Fibroblast of lung (primary cell): ENCODE measurements at regions not wholly inside any gene's neighbourhood (a gene's known extent, or its start where the extent isn't known, plus 50 kb on each side); places are given as distances from the start of the nearest gene placed in this dataset.

ENCODE experiments used
- DNase-seq, 2 donors: peaks; one replicate each; pipeline versions ENCODE4 v3.0.0 to v3.0.0-alpha.2; 2010; ENCODE audit warnings: low read depth in 2 of 2
- H2AFZ ChIP-seq: 2 replicates; pipeline ENCODE4 v1.5.1; 2012; ENCODE audit warnings: low read length, control low read depth, inconsistent platforms
- H3K27ac ChIP-seq: 2 replicates; pipeline ENCODE4 v1.5.1; 2011; ENCODE audit warnings: low read length, control low read depth; ENCODE audit not compliant: insufficient read depth
- H3K27me3 ChIP-seq: 2 replicates; pipeline ENCODE4 v1.5.1; 2011; ENCODE audit warnings: mild to moderate bottlenecking, low read length; ENCODE audit not compliant: control insufficient read depth, insufficient read depth
- H3K36me3 ChIP-seq: 2 replicates; pipeline ENCODE4 v1.5.1; 2011; ENCODE audit warnings: low read length; ENCODE audit not compliant: control insufficient read depth, insufficient read depth
- H3K4me1 ChIP-seq: 2 replicates; pipeline ENCODE4 v1.5.1; 2011; ENCODE audit warnings: low read length; ENCODE audit not compliant: control insufficient read depth, insufficient read depth; ENCODE audit errors: extremely low read depth
- H3K4me2 ChIP-seq: 2 replicates; pipeline ENCODE4 v1.5.1; 2011; ENCODE audit warnings: low read length, control low read depth; ENCODE audit not compliant: insufficient read depth; ENCODE audit errors: extremely low read depth
- H3K4me3 ChIP-seq, 4 experiments: fragments of 200-600 bp in 1 of 4; sonication (generic) in 1 of 4; replicated peaks in 1 of 4; 2 replicates each; pipeline ENCODE4 v1.5.1; 2011 to 2016; ENCODE audit warnings: low read length in 4 of 4, low read depth in 3 of 4, mild to moderate bottlenecking in 3 of 4, control low read depth in 2 of 4, inconsistent platforms in 1 of 4, mixed read lengths in 1 of 4; ENCODE audit not compliant: insufficient read depth in 1 of 4; ENCODE audit errors: control extremely low read depth in 1 of 4
- H3K79me2 ChIP-seq: 2 replicates; pipeline ENCODE4 v1.5.1; 2012; ENCODE audit warnings: mild to moderate bottlenecking, low read length, inconsistent platforms; ENCODE audit not compliant: control insufficient read depth, insufficient read depth
- H3K9ac ChIP-seq: 2 replicates; pipeline ENCODE4 v1.5.1; 2011; ENCODE audit warnings: mild to moderate bottlenecking, low read length, control low read depth; ENCODE audit not compliant: insufficient read depth
- H3K9me3 ChIP-seq: 2 replicates; pipeline ENCODE4 v1.5.1; 2012; ENCODE audit warnings: low read depth, low read length; ENCODE audit not compliant: control insufficient read depth, insufficient read depth
- H4K20me1 ChIP-seq: 2 replicates; pipeline ENCODE4 v1.5.1; 2011; ENCODE audit warnings: low read length; ENCODE audit not compliant: control insufficient read depth, insufficient read depth; ENCODE audit errors: extremely low read depth
- EZH2 ChIP-seq: IDR thresholded peaks from 2 replicates; pipeline ENCODE4 v1.5.1; 2012; ENCODE audit warnings: low read length, control low read depth, mild to moderate bottlenecking; ENCODE audit errors: missing control alignments
- TF ChIP-seq, protein P1 (sequence below), 2 donors: IDR thresholded peaks in 1 of 2; conservative IDR thresholded peaks in 1 of 2; 1 replicate in 1 of 2; 2 replicates in 1 of 2; pipeline ENCODE4 v1.5.1; 2011 to 2012; ENCODE audit warnings: low read length in 2 of 2, control low read depth in 1 of 2, inconsistent platforms in 1 of 2, low read depth in 1 of 2, mild to moderate bottlenecking in 1 of 2

DNA sequence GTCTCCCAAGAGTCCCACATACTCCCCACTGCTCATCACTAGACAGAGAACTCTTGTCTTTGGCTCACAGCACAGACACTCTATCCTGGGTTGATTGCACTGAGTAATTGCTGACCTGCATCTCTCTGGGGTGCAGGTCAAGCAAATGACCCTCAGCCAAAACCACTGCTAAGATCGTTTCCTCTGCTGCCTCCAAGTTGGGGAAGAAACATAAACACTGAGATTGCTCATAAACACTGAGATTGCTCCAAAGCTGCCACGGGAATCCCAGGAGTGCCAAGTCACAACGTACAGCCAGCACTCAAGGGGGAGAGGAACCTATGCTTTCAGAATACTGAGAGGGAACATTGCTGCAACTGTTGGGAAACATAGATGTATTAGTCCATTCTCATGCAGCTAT lies 1402.1 kb upstream of the ACO1 start:
- no peak overlapping the region for H2AFZ ChIP-seq
- H3K27ac ChIP-seq, result no peak overlapping the region
- no peak overlapping the region for H3K9ac ChIP-seq
- no peaks in the 10 kb centered on the region for H3K9me3 ChIP-seq
- no peak for DNase-seq
- no peak overlapping the region for H3K4me3 ChIP-seq
- H3K4me1 ChIP-seq, result no peaks in the 10 kb centered on the region
- no peak overlapping the region for H3K4me2 ChIP-seq
- H3K36me3 ChIP-seq, result no peaks in the 10 kb centered on the region
- H3K27me3 ChIP-seq, result no peaks in the 10 kb centered on the region
- H3K79me2 ChIP-seq, result no peaks in the 10 kb centered on the region
- H4K20me1 ChIP-seq, result no peaks in the 10 kb centered on the region
- no peak for TF ChIP-seq EZH2
- TF ChIP-seq, protein P1, sequence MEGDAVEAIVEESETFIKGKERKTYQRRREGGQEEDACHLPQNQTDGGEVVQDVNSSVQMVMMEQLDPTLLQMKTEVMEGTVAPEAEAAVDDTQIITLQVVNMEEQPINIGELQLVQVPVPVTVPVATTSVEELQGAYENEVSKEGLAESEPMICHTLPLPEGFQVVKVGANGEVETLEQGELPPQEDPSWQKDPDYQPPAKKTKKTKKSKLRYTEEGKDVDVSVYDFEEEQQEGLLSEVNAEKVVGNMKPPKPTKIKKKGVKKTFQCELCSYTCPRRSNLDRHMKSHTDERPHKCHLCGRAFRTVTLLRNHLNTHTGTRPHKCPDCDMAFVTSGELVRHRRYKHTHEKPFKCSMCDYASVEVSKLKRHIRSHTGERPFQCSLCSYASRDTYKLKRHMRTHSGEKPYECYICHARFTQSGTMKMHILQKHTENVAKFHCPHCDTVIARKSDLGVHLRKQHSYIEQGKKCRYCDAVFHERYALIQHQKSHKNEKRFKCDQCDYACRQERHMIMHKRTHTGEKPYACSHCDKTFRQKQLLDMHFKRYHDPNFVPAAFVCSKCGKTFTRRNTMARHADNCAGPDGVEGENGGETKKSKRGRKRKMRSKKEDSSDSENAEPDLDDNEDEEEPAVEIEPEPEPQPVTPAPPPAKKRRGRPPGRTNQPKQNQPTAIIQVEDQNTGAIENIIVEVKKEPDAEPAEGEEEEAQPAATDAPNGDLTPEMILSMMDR (conservative IDR thresholded peaks at IDR 0.05 in 1 of 2, IDR thresholded peaks at IDR 0.05 in 1 of 2; ENCODE audit: low read depth in 1 of 2, low read length in 2 of 2), result no peak

DNA sequence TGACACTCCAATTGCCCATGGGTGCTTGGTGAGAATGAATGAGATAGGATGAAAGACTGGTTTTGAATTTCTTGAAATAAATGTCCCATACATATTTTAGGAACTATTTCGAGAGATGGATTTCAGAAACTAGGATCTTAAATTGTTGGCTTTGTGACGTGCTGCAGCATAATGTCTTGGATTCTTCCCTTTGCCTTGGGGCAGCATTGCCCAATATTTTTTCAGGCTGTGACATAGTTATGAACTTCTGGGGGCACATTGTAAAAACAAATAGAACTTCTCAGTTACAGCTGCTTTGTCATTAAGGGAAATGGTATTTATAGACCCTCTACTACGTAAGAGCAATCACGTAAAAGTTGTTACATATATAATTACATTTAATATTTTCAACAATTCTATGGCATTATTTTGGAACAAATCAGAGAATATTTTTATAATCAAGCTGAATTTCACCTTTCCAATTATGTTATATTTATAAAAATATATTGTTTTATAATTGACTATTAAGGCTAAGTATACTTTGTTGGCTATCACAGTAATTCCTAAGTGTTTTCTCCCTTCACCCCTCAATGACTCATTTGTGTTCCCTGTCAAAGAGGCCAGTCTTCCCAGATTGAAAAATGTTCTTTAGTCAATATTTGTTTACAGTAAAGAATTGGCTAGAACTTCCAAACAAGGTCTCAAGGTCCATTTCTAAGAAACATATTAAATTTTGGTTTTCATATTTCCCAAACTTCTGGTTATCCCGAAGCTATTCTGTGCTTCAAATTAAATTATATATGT lies 1388.3 kb upstream of the ACO1 start:
- no peaks in the 10 kb centered on the region for H3K36me3 ChIP-seq
- H4K20me1 ChIP-seq, result no peaks in the 10 kb centered on the region
- H3K27me3 ChIP-seq, result no peaks in the 10 kb centered on the region
- no peak overlapping the region for H3K4me2 ChIP-seq
- DNase-seq, result no peak
- no peaks in the 10 kb centered on the region for H3K9me3 ChIP-seq
- no peak for TF ChIP-seq EZH2
- TF ChIP-seq, protein P1 (conservative IDR thresholded peaks at IDR 0.05 in 1 of 2, IDR thresholded peaks at IDR 0.05 in 1 of 2; ENCODE audit: low read depth in 1 of 2, low read length in 2 of 2), result no peak
- no peaks in the 10 kb centered on the region for H3K4me1 ChIP-seq
- H3K9ac ChIP-seq, result no peak overlapping the region
- no peaks in the 10 kb centered on the region for H3K79me2 ChIP-seq
- H3K4me3 ChIP-seq, result no peak overlapping the region
- H3K27ac ChIP-seq, result no peak overlapping the region
- H2AFZ ChIP-seq, result no peak overlapping the region

DNA sequence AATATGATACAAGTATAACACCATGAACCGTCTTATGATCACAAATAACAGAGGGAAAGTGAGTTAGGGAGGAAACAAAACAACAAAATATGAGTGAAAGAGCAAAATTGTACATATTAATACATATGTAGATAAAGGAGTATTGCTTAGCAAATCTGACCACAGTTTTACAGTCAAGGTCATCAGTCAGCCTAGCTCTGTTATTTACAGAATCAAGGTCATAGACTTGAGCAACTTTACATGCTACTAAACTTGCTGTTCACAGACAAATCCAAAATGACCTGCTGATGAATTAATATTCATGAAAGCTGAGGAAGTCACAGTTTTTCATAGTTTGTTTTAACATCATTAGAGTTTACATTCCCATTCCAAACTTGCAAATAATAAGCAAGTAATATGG lies 1387.7 kb upstream of the ACO1 start:
- no peaks in the 10 kb centered on the region for H3K36me3 ChIP-seq
- TF ChIP-seq EZH2, result no peak
- TF ChIP-seq, protein P1 (conservative IDR thresholded peaks at IDR 0.05 in 1 of 2, IDR thresholded peaks at IDR 0.05 in 1 of 2; ENCODE audit: low read depth in 1 of 2, low read length in 2 of 2), result no peak
- no peaks in the 10 kb centered on the region for H3K9me3 ChIP-seq
- no peaks in the 10 kb centered on the region for H3K27me3 ChIP-seq
- H3K4me1 ChIP-seq, result no peaks in the 10 kb centered on the region
- H3K4me3 ChIP-seq, result no peak overlapping the region
- H3K27ac ChIP-seq, result no peak overlapping the region
- DNase-seq, result no peak
- no peaks in the 10 kb centered on the region for H3K79me2 ChIP-seq
- no peak overlapping the region for H2AFZ ChIP-seq
- H3K9ac ChIP-seq, result no peak overlapping the region
- no peaks in the 10 kb centered on the region for H4K20me1 ChIP-seq
- H3K4me2 ChIP-seq, result no peak overlapping the region
